ENCODE measurements at regions not wholly inside any gene's neighbourhood (a gene's known extent, or its start where the extent isn't known, plus 50 kb on each side); places are given as distances from the start of the nearest gene placed in this dataset.
A peak's percentile ranks its signal among the peaks of the same experiment; 100 is the strongest.

DNA sequence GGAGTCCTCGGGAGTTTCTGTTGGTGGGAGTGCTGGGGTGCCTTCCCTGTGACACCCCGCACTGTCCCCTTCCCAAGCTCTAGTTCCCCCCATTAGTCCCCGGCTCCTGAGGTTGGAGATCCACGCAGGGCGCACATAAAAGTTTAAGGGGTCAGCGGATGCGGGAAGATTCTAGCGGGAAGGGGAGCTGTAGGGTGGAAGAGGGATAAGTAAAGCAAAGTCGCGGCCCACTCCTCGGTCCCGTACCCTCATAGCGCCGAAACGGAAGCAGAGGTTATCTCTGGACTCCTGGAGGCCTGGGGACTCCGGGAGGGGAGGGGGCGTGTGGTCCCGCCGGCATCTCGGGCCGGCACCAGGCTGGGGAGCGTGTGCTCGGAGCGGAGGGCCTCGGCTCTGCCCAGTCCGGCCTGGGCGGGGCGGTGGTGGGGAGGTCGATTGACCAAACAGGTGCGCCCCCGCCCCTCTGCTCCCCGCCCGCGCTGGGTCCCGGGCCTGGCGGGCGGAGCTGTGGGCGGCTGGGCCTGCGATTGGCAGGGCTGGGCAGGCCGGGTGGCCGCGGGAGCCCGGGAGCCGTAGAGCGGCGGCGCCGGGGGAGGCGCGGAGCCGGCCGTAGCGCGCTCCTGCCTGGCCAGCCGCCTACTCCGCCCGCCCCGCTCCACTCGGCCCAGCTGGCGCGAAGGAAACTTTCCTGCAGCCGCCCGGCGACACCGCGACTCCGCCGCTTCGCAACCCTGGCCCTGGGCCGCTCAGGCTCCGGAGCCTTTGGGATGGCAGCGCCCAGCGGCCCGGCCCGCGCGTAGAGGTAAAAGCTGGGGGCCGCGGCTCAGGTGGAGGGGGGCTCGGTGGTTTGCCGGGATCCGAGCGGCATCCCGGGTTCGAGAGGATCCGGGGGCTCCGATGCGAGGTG, 52.2 kb upstream of the DAB2IP start:
- no peak for TF ChIP-seq CTCF (IDR thresholded peaks at IDR 0.05; ENCODE audit: extremely low read depth, insufficient read depth, missing control alignments)
- in situ Hi-C loops (cut with MboI; ENCODE audit: low pct_unique_long_range_greater_than_20kb, low sequenced_read_pairs, unreplicated experiment): no loop called here
- DNase-seq (ENCODE audit: low spot score): peak; percentile 58

GRCh38 chr9:121599872-121600585, 51.4 kb upstream of the DAB2IP start:
- in situ Hi-C loops (cut with MboI; ENCODE audit: low pct_unique_long_range_greater_than_20kb, low sequenced_read_pairs, unreplicated experiment): no loop called here
- DNase-seq (ENCODE audit: low spot score): no peak
- TF ChIP-seq CTCF (IDR thresholded peaks at IDR 0.05; ENCODE audit: extremely low read depth, insufficient read depth, missing control alignments): no peak

DNA sequence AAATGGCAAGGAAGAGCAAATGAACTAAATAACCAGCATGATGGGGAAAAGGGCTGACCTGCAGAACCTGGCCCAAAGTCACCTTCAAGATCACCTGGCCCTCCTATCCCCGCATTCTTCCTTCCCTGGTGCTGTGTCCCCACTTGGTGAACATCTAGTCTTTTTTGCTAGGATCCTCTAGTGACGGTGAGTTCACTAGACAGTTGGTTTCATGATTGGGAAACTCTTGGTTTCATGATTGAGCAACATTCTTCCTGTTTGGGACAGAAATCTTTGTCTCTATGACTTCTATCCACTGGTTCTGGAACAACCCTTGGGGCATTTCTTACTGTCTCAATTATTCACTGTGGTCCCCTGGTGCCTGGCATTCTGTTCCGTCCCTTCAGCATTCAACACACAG, 50.2 kb upstream of the DAB2IP start:
- no peak for DNase-seq (ENCODE audit: low spot score)
- in situ Hi-C loops (cut with MboI; ENCODE audit: low pct_unique_long_range_greater_than_20kb, low sequenced_read_pairs, unreplicated experiment): no loop called here
- TF ChIP-seq CTCF (IDR thresholded peaks at IDR 0.05; ENCODE audit: extremely low read depth, insufficient read depth, missing control alignments): no peak

All from GM13977 (cell line).